ENCODE measurements at regions not wholly inside any gene's neighbourhood (a gene's known extent, or its start where the extent isn't known, plus 50 kb on each side); places are given as distances from the start of the nearest gene placed in this dataset.

GRCh38 chr6:14810021-14810420 lies 435.8 kb upstream of the JARID2 start (continued):
- TF ChIP-seq, protein P1, sequence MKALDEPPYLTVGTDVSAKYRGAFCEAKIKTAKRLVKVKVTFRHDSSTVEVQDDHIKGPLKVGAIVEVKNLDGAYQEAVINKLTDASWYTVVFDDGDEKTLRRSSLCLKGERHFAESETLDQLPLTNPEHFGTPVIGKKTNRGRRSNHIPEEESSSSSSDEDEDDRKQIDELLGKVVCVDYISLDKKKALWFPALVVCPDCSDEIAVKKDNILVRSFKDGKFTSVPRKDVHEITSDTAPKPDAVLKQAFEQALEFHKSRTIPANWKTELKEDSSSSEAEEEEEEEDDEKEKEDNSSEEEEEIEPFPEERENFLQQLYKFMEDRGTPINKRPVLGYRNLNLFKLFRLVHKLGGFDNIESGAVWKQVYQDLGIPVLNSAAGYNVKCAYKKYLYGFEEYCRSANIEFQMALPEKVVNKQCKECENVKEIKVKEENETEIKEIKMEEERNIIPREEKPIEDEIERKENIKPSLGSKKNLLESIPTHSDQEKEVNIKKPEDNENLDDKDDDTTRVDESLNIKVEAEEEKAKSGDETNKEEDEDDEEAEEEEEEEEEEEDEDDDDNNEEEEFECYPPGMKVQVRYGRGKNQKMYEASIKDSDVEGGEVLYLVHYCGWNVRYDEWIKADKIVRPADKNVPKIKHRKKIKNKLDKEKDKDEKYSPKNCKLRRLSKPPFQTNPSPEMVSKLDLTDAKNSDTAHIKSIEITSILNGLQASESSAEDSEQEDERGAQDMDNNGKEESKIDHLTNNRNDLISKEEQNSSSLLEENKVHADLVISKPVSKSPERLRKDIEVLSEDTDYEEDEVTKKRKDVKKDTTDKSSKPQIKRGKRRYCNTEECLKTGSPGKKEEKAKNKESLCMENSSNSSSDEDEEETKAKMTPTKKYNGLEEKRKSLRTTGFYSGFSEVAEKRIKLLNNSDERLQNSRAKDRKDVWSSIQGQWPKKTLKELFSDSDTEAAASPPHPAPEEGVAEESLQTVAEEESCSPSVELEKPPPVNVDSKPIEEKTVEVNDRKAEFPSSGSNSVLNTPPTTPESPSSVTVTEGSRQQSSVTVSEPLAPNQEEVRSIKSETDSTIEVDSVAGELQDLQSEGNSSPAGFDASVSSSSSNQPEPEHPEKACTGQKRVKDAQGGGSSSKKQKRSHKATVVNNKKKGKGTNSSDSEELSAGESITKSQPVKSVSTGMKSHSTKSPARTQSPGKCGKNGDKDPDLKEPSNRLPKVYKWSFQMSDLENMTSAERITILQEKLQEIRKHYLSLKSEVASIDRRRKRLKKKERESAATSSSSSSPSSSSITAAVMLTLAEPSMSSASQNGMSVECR (CRISPR knock-in tag; IDR thresholded peaks at IDR 0.05; ENCODE audit: borderline replicate concordance) = no peak
- TF ChIP-seq IRF1 (CRISPR knock-in tag; IDR thresholded peaks at IDR 0.05) (no peak), TEAD4 (CRISPR knock-in tag; IDR thresholded peaks at IDR 0.05) (no peak), MAX (CRISPR knock-in tag; IDR thresholded peaks at IDR 0.05) (no peak)

- ATAC-seq = no peak
- TF ChIP-seq ATF2 (CRISPR knock-in tag; IDR thresholded peaks at IDR 0.05; ENCODE audit: borderline replicate concordance, low read depth) (no peak), JUN (CRISPR knock-in tag; IDR thresholded peaks at IDR 0.05) (no peak), TEAD4 (CRISPR knock-in tag; IDR thresholded peaks at IDR 0.05) (no peak), E2F4 (CRISPR knock-in tag; IDR thresholded peaks at IDR 0.05; ENCODE audit: borderline replicate concordance, low read depth) (no peak), NR3C1 (CRISPR knock-in tag; conservative IDR thresholded peaks at IDR 0.05; ENCODE audit: low read depth) (no peak), CREM (CRISPR knock-in tag; IDR thresholded peaks at IDR 0.05) (no peak), ZNF423 (CRISPR knock-in tag; IDR thresholded peaks at IDR 0.05) (no peak), RORB (CRISPR knock-in tag; IDR thresholded peaks at IDR 0.05) (no peak), CBFB (CRISPR knock-in tag; IDR thresholded peaks at IDR 0.05; ENCODE audit: low read depth) (no peak), ZNF671 (CRISPR knock-in tag; IDR thresholded peaks at IDR 0.05) (no peak), ESRRA (CRISPR knock-in tag; IDR thresholded peaks at IDR 0.05; ENCODE audit: borderline replicate concordance) (no peak), AR (CRISPR knock-in tag; IDR thresholded peaks at IDR 0.05) (no peak), ZBTB43 (CRISPR knock-in tag; IDR thresholded peaks at IDR 0.05) (no peak)
- TF ChIP-seq, protein P1 (CRISPR knock-in tag; IDR thresholded peaks at IDR 0.05; ENCODE audit: borderline replicate concordance) = no peak
Observed at GRCh38 chr6:14811775-14812428, 434.0 kb upstream of the JARID2 start.

More at GRCh38 chr6:14811775-14812428, 434.0 kb upstream of the JARID2 start:
- Mint-ChIP-seq H3K9me3 (peaks cover 22% of the 10 kb centered on the region), H3K27ac (no peak overlapping the region), H3K36me3 (peaks cover 21% of the 10 kb centered on the region), H3K4me3 (no peak overlapping the region), H3K27me3 (ENCODE audit: low read depth) (peaks cover 3% of the 10 kb centered on the region), H3K4me1 (peaks cover 33% of the 10 kb centered on the region)
- DNase-seq (ENCODE audit: low spot score) = no peak
- ChIA-PET POLR2A (no interaction called here), CTCF (no interaction called here)
